ENCODE measurements at regions not wholly inside any gene's neighbourhood (a gene's known extent, or its start where the extent isn't known, plus 50 kb on each side); places are given as distances from the start of the nearest gene placed in this dataset.

GRCh38 chr11:2083411-2083810, 55.8 kb downstream of the IGF2 start:
- Histone ChIP-seq H3K36me3 (ENCODE audit: insufficient read depth, low read length) (no peaks in the 10 kb centered on the region), H3K27me3 (ENCODE audit: control insufficient read depth, insufficient read depth, low read length) (no peaks in the 10 kb centered on the region), H3K9ac (ENCODE audit: low read depth, low read length) (no peak overlapping the region), H3K4me3 (ENCODE audit: low read length) (no peak overlapping the region), H3K4me1 (ENCODE audit: control insufficient read depth, insufficient read depth, low read length) (no peaks in the 10 kb centered on the region), H3K4me2 (ENCODE audit: low read length) (no peak overlapping the region), H3K9me3 (replicated peaks; ENCODE audit: low read length) (peaks cover 16% of the 10 kb centered on the region)

DNA sequence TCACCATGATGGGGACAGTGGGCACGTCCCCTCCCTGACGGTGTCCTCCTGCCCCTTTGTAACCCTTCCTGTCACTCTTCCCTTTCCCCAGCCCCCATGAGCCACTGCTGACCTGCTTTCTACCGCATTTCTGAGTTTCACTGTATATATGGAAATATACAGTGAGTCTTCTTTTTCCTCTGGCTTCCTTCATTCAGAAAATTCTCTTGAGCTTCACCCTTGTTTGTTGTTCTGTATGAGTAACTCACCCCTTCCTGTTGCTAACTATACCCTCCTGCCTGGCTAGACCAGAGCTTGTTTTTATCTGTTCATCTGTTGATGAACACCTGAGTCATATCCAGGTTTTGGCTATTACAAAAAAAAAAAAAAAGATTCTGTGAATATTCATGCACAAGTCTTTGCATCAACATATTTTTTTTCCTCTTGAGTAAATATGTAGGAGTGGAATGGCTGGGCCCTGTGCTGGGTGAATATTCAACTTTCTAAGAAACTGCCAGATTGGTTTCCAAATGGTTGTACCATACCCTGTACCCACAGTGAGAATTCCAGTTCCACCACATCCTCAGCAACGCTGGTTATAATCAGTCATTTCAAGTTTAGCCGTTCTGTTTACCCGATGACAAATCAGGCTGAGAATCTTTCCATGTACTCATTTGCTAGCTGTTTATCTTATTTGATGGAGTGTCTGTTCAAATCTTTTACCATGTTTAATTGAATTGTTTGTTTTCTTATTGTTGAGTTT, 62.0 kb downstream of the IGF2 start:
- no peaks in the 10 kb centered on the region for H3K9me3 ChIP-seq (replicated peaks; ENCODE audit: low read length)
- peak overlapping the region; percentile 29 for H3K9ac ChIP-seq (ENCODE audit: low read depth, low read length)
- H3K4me2 ChIP-seq (ENCODE audit: low read length) = peak overlapping the region; percentile 62
- H3K4me1 ChIP-seq (ENCODE audit: control insufficient read depth, insufficient read depth, low read length) = peaks cover 21% of the 10 kb centered on the region
- peaks cover 4% of the 10 kb centered on the region for H3K27me3 ChIP-seq (ENCODE audit: control insufficient read depth, insufficient read depth, low read length)
- no peaks in the 10 kb centered on the region for H3K36me3 ChIP-seq (ENCODE audit: insufficient read depth, low read length)
- peak overlapping the region; percentile 53 for H3K4me3 ChIP-seq (ENCODE audit: low read length)

DNA sequence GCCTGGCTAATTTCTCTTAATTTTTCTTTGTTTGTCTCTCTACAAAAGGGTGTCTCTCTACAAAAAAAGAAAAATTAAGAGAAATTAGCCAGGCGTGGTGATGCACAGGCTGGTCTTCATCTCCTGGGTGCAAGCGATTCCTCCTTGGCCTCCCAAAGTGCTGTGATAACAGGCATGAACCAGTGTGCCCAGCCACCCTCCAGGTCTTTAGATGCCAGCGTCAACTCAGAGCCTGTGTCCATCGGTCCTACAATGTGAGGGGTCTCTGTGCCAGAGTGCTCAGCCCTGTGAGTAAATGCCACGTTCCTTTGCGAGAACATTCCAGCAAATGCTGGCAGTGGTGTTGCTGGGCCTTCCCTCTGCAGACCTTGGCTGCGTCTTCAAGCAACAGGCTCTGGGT, 62.7 kb downstream of the IGF2 start:
- Histone ChIP-seq H3K36me3 (ENCODE audit: insufficient read depth, low read length) (no peaks in the 10 kb centered on the region), H3K9me3 (replicated peaks; ENCODE audit: low read length) (no peaks in the 10 kb centered on the region), H3K4me2 (ENCODE audit: low read length) (peak overlapping the region; percentile 62), H3K4me1 (ENCODE audit: control insufficient read depth, insufficient read depth, low read length) (peaks cover 21% of the 10 kb centered on the region), H3K9ac (ENCODE audit: low read depth, low read length) (no peak overlapping the region), H3K27me3 (ENCODE audit: control insufficient read depth, insufficient read depth, low read length) (peaks cover 12% of the 10 kb centered on the region), H3K4me3 (ENCODE audit: low read length) (peak overlapping the region; percentile 53)

GRCh38 chr11:2074266-2074825, 64.8 kb downstream of the IGF2 start:
- peaks cover 33% of the 10 kb centered on the region for H3K27me3 ChIP-seq (ENCODE audit: control insufficient read depth, insufficient read depth, low read length)
- no peak overlapping the region for H3K9ac ChIP-seq (ENCODE audit: low read depth, low read length)
- no peaks in the 10 kb centered on the region for H3K36me3 ChIP-seq (ENCODE audit: insufficient read depth, low read length)
- no peak overlapping the region for H3K4me2 ChIP-seq (ENCODE audit: low read length)
- H3K9me3 ChIP-seq (replicated peaks; ENCODE audit: low read length) = no peaks in the 10 kb centered on the region
- no peak overlapping the region for H3K4me3 ChIP-seq (ENCODE audit: low read length)
- peaks cover 21% of the 10 kb centered on the region for H3K4me1 ChIP-seq (ENCODE audit: control insufficient read depth, insufficient read depth, low read length)

DNA sequence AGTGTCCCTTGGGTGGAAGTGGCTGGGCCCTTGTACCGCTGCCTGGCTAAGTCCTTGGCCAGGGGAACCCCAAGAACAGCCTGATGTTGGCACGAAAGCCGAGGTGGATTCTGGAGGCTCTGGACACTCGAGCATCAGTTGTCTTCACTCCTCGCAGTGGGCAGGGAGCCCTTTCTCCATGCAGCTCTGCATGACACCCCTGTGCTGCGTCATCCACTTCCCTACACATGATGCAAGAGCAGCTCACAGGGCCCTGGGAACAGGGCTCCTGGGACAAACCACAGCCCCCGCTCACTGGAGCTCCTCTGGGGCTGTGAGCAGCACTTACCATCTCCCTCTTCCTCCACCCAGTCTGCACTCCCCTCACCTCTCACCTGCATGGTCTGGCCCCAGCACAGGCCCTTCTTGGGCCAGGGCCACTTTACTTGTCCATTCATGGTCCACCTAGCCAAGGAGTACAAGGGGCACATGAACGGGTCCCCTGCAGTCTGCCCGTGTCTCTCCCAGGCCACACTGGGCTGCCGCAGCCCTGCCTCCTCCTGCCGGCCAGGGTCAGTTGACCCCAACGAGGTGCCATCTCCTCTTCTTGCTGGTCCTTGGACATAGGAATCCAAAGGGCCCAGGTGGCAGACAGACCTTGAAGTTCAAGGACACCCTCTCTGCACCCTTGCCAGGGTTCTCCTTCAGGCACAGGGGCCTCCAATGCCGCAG, 66.5 kb downstream of the IGF2 start:
- Histone ChIP-seq H3K4me1 (ENCODE audit: control insufficient read depth, insufficient read depth, low read length) (peaks cover 15% of the 10 kb centered on the region), H3K36me3 (ENCODE audit: insufficient read depth, low read length) (no peaks in the 10 kb centered on the region), H3K9me3 (replicated peaks; ENCODE audit: low read length) (no peaks in the 10 kb centered on the region), H3K9ac (ENCODE audit: low read depth, low read length) (no peak overlapping the region), H3K27me3 (ENCODE audit: control insufficient read depth, insufficient read depth, low read length) (peaks cover 37% of the 10 kb centered on the region), H3K4me3 (ENCODE audit: low read length) (no peak overlapping the region), H3K4me2 (ENCODE audit: low read length) (no peak overlapping the region)

DNA sequence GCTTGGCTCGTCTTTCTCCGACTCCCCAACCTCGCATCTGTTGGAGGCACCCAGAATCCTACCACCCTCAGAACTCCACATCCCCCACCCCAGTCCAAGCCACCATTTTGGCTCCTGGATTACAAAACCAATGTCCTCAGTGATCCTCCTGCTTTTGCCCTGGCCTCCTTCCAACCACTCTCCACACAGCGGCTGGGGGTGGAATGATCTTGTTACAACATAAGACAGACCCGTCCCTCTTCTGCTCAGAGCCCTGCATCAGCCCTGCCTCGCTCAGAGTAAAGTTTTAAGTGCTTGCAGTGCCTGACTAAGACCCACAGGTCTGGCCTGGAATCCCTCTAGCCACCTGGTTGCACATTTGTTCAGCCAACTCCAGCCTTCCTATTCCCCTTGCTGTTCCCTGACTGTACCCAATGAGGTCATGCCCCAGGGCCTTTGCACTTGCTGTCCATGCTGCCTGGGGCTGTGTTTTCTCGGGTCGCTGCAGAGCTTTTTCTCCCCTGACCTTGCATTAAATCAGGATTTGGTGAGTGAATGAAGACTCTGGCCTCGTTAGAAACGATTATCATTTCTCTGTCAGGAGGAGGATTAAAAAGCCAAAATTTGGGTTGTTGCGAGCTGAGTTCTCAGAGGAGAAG, 67.3 kb downstream of the IGF2 start:
- Histone ChIP-seq H3K9me3 (replicated peaks; ENCODE audit: low read length) (no peaks in the 10 kb centered on the region), H3K27me3 (ENCODE audit: control insufficient read depth, insufficient read depth, low read length) (peaks cover 44% of the 10 kb centered on the region), H3K9ac (ENCODE audit: low read depth, low read length) (no peak overlapping the region), H3K4me2 (ENCODE audit: low read length) (no peak overlapping the region), H3K36me3 (ENCODE audit: insufficient read depth, low read length) (no peaks in the 10 kb centered on the region), H3K4me1 (ENCODE audit: control insufficient read depth, insufficient read depth, low read length) (peaks cover 7% of the 10 kb centered on the region), H3K4me3 (ENCODE audit: low read length) (no peak overlapping the region)

Data from skeletal muscle satellite cell (primary cell).